Gastrocnemius medialis (tissue), 4 donors: ENCODE measurements at regions not wholly inside any gene's neighbourhood (a gene's known extent, or its start where the extent isn't known, plus 50 kb on each side); places are given as distances from the start of the nearest gene placed in this dataset.

Experiments
- ATAC-seq, 2 donors: fragments of 150-250 bp; one replicate each; pipeline ENCODE4 v1.9.1; 2016
- DNase-seq, 2 donors: peaks; one replicate each; pipeline ENCODE4 v3.0.0-alpha.2; 2019
- H3K27ac ChIP-seq, 4 donors: fragments of 200-600 bp; sonication (generic); 1 replicate in 1 of 4; 2 replicates in 3 of 4; pipeline ENCODE4 v1.5.1; 2016 to 2018; ENCODE audit warnings: mild to moderate bottlenecking in 2 of 4, moderate library complexity in 1 of 4
- H3K27me3 ChIP-seq, 3 donors: fragments of 200-600 bp; sonication (generic) in 2 of 3; 1 replicate in 1 of 3; 2 replicates in 2 of 3; pipeline versions ENCODE4 v1.5.1 to v1.6.0; 2016 to 2019; ENCODE audit warnings: mild to moderate bottlenecking in 1 of 3, moderate library complexity in 1 of 3
- H3K36me3 ChIP-seq, 2 donors: fragments of 200-600 bp; sonication (generic) in 1 of 2; one replicate each; pipeline ENCODE4 v1.5.1; 2017 to 2018
- H3K4me1 ChIP-seq, 2 donors: fragments of 200-600 bp; sonication (generic) in 1 of 2; one replicate each; pipeline ENCODE4 v1.5.1; 2016 to 2017; ENCODE audit warnings: mild to moderate bottlenecking in 2 of 2
- H3K4me3 ChIP-seq, 4 donors: fragments of 200-600 bp; sonication (generic) in 3 of 4; 1 replicate in 1 of 4; 2 replicates in 3 of 4; pipeline ENCODE4 v1.5.1; 2016 to 2019; ENCODE audit warnings: mild to moderate bottlenecking in 2 of 4
- H3K9me3 ChIP-seq, 3 donors: fragments of 200-600 bp; sonication (generic) in 2 of 3; 1 replicate in 1 of 3; 2 replicates in 2 of 3; pipeline ENCODE4 v1.5.1; 2016 to 2019
- CTCF ChIP-seq, 5 experiments: fragments of 450-650 bp in 3 of 5; fragments of 200-600 bp in 2 of 5; sonication (generic) in 2 of 5; IDR thresholded peaks in 4 of 5; conservative IDR thresholded peaks in 1 of 5; 1 replicate in 4 of 5; 2 replicates in 1 of 5; pipeline ENCODE4 v1.5.1; 2016 to 2019; ENCODE audit warnings: antibody characterized with exemption in 5 of 5, mild to moderate bottlenecking in 3 of 5, moderate library complexity in 3 of 5
- POLR2A ChIP-seq, 2 donors: fragments of 450-650 bp; IDR thresholded peaks; one replicate each; pipeline ENCODE4 v1.6.1; 2017; ENCODE audit warnings: antibody characterized with exemption in 2 of 2, mild to moderate bottlenecking in 2 of 2, moderate library complexity in 2 of 2
- in situ Hi-C, 4 donors: fragments of 200-750 bp; cut with MboI; loops; one replicate each; pipeline versions ENCODE4 v1.15.0 to v1.8.0; 2017; ENCODE audit warnings: low sequenced_read_pairs in 4 of 4
- intact Hi-C: fragments of 100-400 bp; cut with DNase I; formaldehyde crosslinking; loops from one replicate; pipeline ENCODE4 v1.15.1; 2023; ENCODE audit warnings: low total_unique reads

- DNase-seq, result no peak
- Histone ChIP-seq H3K9me3 (no peaks in the 10 kb centered on the region), H3K27ac (no peak overlapping the region), H3K27me3 (no peaks in the 10 kb centered on the region), H3K4me3 (no peak overlapping the region), H3K4me1 (no peaks in the 10 kb centered on the region), H3K36me3 (no peaks in the 10 kb centered on the region)
- intact Hi-C loops (no loop called here), in situ Hi-C loops (no loop called here)
- no peak for ATAC-seq
- no peak for TF ChIP-seq CTCF (IDR thresholded peaks at IDR 0.05 in 4 of 5, conservative IDR thresholded peaks at IDR 0.05 in 1 of 5)
- no peak for TF ChIP-seq POLR2A (IDR thresholded peaks at IDR 0.05)
Observed at GRCh38 chr3:110958313-110959147, 113.1 kb upstream of the NECTIN3 start.

GRCh38 chr3:110965976-110966375 is 105.6 kb upstream of the NECTIN3 start:
- Histone ChIP-seq H3K9me3 (no peaks in the 10 kb centered on the region), H3K27ac (no peak overlapping the region), H3K4me3 (no peak overlapping the region), H3K4me1 (no peaks in the 10 kb centered on the region), H3K36me3 (no peaks in the 10 kb centered on the region), H3K27me3 (no peaks in the 10 kb centered on the region)
- in situ Hi-C loops, result no loop called here
- TF ChIP-seq CTCF (IDR thresholded peaks at IDR 0.05 in 4 of 5, conservative IDR thresholded peaks at IDR 0.05 in 1 of 5) (no peak), POLR2A (IDR thresholded peaks at IDR 0.05) (no peak)
- DNase-seq (no peak), ATAC-seq (no peak)
- intact Hi-C loops, result no loop called here

- ATAC-seq (no peak), DNase-seq (no peak)
- in situ Hi-C loops, result no loop called here
- Histone ChIP-seq H3K27me3 (no peaks in the 10 kb centered on the region), H3K4me1 (no peaks in the 10 kb centered on the region), H3K36me3 (no peaks in the 10 kb centered on the region), H3K9me3 (no peaks in the 10 kb centered on the region), H3K27ac (no peak overlapping the region), H3K4me3 (no peak overlapping the region)
- intact Hi-C loops, result no loop called here
- no peak for TF ChIP-seq POLR2A (IDR thresholded peaks at IDR 0.05)
Observed at GRCh38 chr3:110966966-110967663, 104.5 kb upstream of the NECTIN3 start.

GRCh38 chr3:110968076-110968475 is 103.5 kb upstream of the NECTIN3 start:
- in situ Hi-C loops, result no loop called here
- H3K9me3 ChIP-seq, result no peaks in the 10 kb centered on the region
- ATAC-seq (no peak), DNase-seq (no peak)
- no peaks in the 10 kb centered on the region for H3K36me3 ChIP-seq
- no peak overlapping the region for H3K27ac ChIP-seq
- H3K27me3 ChIP-seq, result no peaks in the 10 kb centered on the region
- no peak overlapping the region for H3K4me3 ChIP-seq
- TF ChIP-seq CTCF (IDR thresholded peaks at IDR 0.05 in 4 of 5, conservative IDR thresholded peaks at IDR 0.05 in 1 of 5) (no peak), POLR2A (IDR thresholded peaks at IDR 0.05) (no peak)
- no peaks in the 10 kb centered on the region for H3K4me1 ChIP-seq
- intact Hi-C loops, result no loop called here
